Inflammatory macrophage treated with lipopolysaccharide for 1 hour (primary cell): ENCODE measurements at regions not wholly inside any gene's neighbourhood (a gene's known extent, or its start where the extent isn't known, plus 50 kb on each side); places are given as distances from the start of the nearest gene placed in this dataset.

ENCODE experiments used
- DNase-seq, 2 donors: peaks; one replicate each; pipeline ENCODE4 v3.0.0-alpha.2; 2020 to 2022

DNA sequence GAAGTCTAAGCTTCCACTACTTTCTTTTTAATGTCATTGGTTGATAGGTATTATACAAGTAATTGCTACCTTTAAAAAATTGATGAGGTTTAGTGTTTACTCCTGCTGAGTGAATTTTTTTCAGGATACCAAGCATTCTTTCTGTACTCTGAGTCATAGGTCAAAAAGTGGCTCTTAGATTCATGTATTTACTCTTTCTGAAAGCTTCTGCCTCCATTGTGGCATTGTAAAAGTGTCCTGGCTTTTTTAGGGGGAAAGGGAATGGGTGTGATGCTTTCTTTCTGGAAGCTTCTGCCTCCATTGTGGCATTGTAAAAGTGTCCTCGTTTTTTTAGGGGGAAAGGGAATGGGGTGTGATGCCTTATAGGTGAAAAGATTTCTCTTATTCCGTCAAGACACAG is 286.5 kb downstream of the LPIN1 start:
- DNase-seq, result no peak

DNA sequence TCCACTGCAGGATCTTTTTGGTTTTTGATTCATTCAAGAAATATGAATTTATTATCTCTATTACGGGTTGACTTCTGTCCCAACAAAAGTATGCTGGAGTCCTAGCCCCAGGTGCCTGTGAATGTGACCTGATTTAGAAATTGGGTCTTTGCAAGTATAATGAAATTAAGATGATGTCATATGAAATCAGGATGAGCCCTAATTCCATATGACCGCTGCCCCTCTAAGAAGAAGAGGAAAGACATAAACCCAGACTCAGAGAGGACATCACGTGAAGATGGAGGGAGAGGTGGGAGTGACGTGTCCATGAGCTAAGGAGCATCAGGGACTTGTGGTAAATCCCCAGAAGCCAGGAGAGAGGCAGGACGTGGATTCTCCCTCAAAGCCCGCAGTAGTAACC is 287.1 kb downstream of the LPIN1 start:
- no peak for DNase-seq

DNA sequence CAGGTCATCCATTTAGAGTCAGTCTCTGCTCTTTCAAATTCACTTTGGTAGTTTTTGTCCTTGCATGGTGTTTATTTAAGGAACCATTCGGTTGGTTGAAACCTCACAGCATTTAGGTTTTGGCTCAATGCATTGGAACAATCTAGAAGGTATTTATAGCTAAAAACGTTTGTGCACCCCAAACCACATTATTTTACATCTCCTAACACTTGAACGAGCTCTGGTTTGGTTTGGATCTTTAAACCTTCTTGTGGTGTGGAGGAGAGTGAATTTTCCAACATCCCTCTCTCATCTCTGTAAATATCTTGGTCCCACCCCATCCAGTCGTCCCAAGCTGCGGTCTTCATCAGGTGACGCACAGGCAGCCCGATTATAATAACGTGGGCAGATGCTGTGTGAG is 287.9 kb downstream of the LPIN1 start:
- DNase-seq, result no peak

DNA sequence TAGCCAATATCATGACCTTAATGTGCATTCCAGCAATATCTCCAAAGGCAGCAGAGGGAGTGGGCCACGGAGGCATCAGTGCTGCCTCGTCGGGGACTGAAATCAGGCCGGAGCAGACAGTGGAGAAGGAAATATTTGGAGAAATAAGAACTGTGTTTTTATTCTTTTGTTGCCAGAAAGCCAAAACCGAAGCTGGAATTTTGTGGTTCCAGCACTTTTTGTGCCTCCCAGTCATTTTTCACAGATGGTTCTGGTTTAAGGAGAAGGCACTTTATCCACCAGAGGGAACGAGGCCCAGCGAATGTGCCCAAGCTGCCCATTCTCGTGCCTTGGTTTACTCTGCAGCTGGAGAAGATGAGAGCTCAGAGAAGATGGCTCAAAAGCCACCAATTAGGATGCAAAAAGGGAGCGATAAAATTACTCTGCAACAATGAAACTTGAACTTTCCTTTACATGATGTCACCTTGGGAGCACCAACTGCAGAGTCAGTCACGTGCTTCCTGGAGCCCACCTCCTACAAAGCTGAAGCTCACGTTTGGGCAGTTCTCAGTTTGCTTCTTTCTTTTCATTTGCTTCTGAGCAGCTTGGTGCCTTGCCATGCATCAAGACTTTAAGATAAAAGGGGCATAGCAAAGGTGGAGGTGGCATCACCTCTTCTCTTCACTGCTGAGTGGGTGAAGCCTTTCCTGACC is 288.7 kb downstream of the LPIN1 start:
- DNase-seq, result no peak

DNA sequence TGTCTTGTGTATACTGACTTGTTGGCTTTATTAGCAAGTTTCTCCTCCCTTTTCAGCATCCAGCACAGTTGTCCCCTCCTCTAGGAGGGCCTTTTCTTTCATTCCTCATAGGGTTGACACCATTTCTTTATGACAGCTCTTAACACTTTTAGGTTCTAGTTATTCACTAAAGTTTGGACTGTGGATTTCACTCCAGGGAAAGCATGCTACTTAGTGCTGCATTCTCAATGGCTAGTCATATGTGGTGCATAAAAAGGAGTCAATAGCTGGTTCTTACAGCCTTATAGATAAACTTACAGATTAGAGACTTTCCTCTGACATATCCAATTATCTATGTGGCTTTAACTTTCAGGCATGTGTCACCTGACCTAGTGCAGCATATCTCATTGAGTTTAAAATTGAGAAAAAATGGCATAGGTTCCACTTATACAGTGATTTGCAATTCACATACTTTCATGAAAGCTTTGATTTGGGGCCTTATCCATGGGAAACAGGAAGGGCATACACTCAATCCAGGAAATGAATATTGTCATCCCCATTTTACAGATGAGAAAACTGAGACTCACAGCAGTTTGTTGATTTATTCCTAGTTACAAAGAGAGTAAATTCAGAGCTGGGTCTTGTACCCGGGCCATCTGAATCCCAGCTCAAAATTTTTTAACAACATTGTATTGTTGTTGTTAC is 289.7 kb downstream of the LPIN1 start:
- no peak for DNase-seq

DNA sequence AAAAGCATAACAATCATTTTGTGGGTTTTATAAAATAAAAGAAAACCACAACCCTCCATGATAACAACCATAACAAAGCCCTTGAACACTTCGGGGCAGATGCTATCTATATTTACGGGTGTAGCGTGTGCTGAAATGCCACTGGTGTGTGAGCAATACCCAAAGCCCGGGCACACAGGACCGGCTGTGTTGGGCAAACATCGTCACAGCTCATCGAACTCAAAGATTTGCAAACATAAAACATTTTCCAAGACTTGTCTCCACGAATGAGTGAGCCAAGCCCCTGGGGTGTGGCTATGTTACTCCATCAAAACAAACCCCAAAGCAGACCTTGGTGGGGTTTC is 290.2 kb downstream of the LPIN1 start:
- DNase-seq, result no peak

DNA sequence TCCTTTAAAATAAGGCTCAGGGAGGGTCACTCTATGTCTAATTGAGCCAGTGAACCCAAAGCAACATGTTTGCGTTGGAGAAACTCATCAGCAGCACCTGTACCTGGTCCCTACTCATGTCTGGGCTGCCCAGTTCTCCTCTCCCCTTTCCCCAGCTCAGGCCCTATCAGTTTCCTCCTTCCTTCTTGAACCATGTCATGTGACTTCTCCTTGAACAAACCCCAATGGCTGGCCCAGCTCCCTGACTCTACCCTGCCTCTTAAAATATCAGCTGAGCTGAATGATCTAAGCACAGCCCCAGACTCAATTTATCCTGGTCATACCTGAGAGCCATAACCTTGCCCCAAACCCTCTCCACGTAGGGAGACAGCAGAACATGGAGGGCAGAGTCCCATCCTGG is 290.9 kb downstream of the LPIN1 start:
- DNase-seq, result no peak

DNA sequence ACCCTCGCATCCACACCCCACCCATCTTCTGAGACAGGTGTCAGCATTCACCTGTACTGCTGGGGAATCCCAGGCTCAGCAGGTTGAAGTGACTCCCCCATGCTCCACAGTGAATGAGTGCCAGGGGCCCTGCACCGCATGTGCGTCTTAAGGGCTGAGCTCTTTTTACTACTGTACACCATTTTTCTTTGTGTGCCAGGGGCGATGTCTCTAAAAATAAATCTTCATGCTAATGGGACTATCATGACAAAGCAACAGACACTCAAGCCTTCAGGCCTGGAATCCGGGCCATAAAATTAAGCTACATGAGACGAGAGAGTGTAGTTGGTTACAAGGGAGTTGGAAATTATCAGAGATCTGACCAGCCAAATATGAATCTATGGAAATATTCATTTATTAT is 294.8 kb downstream of the LPIN1 start:
- DNase-seq, result no peak

DNA sequence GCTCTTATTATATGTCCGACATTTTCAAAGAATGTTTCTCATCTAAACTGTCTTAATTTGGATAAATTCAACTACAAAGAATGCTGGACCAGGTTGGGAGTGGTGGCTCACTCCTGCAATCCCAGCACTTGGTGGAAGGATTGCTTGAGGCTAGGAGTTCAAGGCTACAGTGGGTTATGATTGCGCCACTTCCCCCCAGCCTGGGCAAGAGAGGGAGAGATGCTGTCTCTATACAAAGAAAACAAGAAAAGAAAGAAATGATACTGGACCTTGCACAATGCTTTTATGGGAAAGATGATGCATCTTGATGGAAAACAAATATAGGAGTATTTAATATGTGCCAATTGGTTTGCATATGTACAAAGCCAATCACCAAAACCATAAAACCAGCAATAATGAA is 296.7 kb downstream of the LPIN1 start:
- no peak for DNase-seq

DNA sequence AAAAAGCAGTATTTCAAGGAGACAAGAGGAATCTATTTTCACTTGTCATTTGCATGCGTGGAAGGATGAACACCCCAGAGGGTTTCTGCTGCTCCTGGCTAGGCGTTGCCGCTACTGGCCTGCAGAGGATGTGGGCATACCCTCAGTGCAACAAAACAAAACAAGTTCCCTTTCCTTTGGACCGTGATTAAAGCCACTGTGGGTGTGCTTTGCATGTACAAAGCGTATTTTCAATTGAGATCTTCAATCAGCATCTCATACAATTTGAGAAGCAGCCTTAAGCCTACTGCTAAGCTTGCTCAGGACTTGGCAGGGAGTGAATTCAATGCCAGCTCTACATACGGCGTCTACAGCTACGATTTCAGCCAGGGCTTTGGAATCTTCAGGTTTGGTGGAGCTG is 298.4 kb downstream of the LPIN1 start:
- DNase-seq, result peak; percentile 41 to 48

DNA sequence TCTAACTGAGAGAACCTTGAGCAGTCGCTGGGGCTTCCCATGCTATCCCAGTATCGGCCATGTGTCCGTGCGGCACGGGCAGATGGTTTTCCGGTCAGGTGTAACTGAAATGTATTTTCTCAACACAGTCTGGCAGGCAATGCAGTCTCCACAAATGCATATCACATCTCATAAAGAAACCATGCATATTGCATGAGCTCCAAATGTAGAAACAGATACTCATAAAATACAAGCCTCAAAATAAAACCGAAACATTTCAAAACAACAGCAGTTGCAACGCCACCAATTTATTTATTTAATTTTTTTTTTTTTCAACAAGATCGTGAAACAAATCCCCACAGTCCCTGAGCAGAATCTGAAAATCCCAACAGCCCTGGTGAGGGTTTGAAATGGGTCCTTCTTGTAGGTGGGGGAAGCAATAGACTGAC is 299.4 kb downstream of the LPIN1 start:
- no peak for DNase-seq

DNA sequence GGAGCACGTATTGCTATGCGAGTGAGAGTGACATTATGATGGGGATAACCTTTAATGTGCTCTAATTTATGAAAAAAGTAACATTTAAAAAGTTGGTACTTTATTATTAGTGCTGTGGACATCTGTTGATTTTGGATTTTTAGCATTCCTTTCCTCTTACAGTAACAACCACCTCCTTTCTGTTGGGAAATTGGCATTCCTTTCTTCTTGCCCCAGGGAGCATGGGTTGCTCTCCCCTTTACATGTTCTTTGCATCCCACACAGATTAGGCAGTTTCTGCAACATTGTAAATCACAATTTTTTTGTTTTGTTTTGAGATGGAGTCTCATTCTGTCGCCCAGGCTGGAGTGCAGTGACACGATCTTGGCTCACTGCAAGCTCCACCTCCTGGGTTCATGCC is 300.2 kb downstream of the LPIN1 start:
- DNase-seq, result no peak

DNA sequence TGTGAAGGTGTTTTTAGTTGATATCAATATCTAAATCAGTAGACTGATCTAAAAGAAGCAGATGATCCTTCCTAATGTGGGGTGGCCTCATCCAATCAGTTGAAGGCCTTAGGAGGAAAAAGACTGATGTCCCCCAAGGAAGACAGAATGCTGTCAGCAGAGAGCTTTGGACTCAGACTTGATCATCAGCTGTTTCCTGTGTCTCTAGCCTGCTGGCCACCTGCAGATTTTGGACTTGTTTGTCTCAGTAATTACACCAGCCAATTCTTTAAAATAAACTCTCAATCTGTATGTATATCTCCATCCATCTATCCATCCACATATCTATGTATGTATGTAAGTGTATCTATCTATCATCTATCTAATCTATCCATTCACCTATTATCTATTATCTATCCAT is 301.3 kb downstream of the LPIN1 start:
- DNase-seq, result no peak

DNA sequence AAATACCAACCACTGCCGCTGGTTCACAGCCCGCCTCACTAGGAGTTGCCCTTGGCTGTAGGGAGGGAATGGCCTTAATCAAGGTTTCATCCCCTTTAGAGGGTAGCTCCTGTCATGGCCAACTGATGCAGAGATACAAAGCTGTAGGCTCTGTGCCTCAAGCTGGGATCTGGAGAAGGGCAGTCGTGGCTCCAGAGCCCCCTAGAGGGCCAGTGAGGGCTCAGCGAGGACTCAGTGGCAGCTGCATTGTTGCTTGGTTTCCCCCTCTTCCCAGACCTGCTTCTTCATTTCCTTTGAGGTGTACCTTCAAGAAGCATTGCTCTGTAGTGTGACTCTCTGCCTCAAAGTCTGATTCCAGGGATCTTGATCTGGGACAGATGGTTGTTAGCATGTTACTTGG is 302.1 kb downstream of the LPIN1 start:
- no peak for DNase-seq

DNA sequence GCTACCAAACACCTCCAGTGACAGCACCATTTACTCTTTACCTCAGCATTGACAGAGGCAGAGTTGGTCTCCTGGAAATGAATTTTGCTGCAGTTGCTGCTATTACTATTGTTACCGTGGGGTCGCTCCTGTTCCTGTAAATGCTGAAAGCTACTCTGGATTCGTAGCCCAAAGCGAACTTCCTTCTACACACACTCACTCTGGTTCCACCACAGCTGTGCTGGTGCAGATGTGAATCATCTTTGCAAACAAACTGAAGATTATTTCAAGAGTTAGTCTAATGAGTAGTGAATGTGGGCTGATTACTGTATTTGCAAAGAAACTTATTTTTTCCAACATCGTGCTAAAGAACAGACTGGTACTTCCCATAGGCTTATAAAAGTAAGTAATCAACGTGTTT is 304.0 kb downstream of the LPIN1 start:
- peak; percentile 26 to 27 for DNase-seq

DNA sequence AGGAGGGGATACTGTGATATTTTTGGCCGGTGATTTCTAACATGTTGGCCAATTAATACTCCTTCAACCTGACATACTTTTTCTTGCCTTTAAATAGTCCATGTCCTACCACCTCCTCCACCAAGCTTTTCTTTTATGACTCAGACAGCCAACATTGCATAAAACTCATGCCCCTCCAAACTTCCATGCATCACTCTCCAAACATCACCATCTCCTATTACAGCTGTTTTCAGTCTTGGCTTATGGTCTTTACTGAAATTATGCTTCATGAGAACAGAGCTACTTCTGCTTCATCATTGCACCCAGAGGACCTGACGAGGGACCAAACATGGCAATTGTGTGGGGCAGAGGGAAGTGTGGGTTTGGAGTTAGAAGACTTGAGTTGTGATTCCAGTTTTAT is 305.4 kb downstream of the LPIN1 start:
- no peak for DNase-seq

DNA sequence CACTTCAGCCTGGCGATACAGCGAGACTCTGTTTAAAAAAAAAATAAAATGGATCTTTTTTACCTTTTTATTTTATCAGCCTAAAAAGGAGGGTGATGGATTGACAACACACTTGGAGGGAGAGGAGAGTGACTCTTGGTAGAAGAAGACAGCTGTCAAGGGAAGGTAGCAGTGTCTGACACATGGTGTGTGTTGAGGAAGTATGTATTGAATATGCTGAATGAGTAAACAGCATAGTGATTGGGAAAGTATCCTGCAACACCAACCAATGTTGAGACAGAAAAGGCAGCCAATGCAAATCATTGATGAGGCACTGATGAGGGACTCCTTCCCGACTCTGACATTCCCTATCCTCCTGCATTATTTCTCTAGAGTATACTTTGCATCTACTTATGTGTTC is 306.4 kb downstream of the LPIN1 start:
- no peak for DNase-seq

DNA sequence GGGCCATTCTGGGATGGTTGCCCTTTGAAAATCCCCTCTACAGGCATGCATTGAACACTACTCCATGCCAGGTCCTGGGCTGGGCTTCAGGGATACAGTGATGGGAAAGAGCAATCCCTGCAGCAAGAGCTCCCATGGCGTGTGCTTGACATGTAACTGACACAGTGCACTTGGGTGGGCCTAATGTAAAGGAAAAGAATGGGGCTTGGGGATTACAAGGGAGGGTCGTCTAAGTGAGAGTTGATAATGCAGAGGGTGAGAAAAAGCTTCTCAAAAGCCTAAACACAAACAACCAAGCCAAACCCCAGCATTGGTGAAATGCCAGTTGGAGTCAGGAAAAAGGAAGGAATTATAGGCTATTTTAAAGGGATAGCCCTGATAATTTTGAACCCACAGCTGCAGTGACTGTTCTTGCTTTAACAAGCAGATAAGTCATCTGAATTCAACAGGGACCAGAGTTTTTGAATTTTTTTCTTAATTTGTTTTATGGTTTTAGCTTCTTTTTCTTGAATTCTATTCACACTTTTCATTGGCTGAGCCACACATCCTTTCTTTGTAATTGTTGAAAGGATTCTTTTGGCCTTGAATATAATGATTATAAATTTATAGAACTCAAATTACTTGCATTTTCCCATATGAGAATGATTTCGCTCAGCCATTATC is 308.7 kb downstream of the LPIN1 start:
- DNase-seq, result no peak

DNA sequence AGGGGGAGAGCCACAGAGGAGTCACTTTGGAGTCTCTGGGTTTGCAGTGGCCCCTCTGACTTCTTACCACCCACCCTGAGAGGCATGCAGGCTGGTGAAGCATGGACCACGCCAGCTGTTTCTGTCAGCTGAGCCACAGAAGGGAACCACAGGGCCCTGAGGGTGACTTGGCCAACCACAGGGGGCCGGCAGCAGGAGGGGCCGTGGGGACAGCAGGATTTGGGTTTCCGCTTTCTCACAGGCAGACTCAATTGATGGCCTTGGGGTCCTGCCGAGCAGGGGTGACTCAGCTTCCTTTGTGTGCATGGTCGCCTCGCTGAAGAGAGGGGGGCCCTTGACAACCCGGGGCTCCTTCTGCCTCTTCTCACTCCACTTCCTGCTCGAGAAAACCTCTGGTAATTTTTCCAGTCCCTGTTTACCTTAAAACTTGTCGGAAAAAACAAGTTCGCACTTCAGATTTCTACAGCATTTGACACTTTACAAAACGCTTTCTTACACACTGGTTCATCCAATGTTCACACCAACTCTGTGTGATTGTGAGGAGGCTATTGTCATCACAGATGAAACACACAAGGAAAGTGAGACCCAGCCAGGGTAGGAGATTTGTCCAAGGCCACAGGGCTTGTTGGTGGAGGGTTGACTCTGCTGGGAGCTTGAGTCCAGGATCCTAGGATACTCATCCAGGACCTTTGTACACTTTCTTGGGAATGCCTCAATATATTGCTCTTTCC is 311.2 kb downstream of the LPIN1 start:
- DNase-seq, result peak in 1 of 2 donors; percentile 17

DNA sequence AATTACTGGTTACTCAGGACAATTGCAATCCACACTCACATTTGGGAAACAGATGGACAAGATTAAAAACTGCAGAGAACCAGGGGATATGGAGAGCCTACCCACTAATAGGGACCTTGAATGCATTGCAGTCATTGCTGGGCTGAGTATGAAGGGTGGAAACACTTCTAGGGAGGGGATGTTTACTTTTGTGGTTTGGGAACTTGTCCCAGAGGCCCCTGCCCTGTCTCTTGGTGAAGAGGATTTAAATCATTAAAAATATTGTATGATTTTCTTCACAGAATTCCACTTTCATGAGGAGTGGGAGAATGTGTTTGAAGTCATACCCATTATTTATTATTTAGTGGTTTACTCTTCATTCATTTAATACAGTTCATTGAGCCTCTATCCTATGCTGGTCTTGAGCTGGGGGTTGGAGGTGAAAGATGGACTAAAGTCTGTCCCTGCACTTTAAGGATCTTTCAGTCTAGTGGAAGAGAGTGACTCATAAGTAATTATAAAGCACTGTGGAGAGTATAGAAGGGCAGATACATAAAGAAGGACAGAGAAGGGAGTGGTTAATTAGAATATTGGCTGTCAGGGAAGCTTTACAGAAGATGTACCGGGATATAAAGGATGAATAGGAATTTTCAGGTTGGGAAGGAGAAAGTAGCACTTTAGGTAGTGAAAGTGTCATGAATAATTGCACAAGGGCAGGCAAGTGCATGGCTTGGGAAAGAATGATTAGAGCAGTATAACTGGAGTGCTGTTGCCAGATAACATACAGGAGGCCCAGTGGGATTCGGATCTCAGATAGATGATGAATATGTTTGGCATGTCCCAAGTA is 313.4 kb downstream of the LPIN1 start:
- no peak for DNase-seq

DNA sequence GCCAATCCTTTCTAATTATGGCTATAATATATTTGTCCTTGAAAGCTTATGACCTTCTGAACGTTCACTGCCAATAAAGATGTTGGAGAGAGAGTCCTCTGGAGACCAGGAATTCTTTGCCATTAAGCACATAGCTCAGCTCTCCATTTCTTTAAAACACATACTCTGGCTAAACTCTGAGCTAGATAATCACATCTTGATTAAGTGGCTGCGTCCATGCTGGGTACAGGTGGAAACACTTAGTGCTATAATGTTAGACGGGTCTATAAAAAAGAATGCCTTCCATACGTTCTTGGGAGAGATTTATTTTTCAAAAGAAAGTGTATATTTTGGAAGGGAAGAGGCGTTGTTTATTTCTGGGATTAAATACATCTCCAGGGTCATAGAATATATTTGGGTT is 314.5 kb downstream of the LPIN1 start:
- no peak for DNase-seq

DNA sequence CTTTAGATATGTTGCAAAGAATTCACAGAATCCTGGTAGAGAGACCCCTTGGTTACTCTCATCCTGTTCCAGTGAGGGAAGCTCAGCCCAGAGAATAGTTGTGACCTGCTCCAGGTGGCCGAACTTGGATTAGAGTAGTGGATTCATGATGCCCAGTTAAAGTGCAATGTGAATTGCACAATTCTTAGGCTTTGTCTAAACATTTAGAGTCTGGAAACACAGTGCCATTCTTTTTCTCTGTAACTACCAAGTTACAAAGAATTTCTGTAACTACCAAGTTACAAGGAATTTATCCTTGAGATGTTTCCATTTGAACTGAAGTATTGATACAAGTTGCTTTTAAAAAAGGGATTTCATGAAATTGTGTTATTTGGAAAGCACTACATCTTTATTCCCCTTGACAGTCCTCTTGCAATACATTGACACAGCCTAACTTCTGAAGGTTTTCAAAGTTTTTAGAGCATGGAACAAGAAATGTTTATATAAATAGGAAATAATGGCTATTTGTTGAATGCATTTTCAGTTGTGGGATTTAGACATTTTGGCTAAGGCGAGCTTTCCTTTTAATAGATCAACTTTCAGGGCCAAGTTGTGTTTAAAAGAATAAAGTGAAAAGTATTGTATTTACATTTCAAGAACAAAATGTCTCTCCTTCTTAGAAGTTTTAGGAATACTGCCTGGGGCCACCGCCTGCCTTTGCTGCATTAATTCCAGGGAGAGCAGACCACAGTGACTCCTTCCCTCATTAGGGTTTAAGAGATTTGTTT is 315.0 kb downstream of the LPIN1 start:
- DNase-seq, result no peak
